ENCODE measurements at regions not wholly inside any gene's neighbourhood (a gene's known extent, or its start where the extent isn't known, plus 50 kb on each side); places are given as distances from the start of the nearest gene placed in this dataset.
"Not testable (repeated sequence)": the region's sequence is repeated elsewhere in the genome, so short reads cannot be mapped to it uniquely, and the experiment has no call there.

DNA sequence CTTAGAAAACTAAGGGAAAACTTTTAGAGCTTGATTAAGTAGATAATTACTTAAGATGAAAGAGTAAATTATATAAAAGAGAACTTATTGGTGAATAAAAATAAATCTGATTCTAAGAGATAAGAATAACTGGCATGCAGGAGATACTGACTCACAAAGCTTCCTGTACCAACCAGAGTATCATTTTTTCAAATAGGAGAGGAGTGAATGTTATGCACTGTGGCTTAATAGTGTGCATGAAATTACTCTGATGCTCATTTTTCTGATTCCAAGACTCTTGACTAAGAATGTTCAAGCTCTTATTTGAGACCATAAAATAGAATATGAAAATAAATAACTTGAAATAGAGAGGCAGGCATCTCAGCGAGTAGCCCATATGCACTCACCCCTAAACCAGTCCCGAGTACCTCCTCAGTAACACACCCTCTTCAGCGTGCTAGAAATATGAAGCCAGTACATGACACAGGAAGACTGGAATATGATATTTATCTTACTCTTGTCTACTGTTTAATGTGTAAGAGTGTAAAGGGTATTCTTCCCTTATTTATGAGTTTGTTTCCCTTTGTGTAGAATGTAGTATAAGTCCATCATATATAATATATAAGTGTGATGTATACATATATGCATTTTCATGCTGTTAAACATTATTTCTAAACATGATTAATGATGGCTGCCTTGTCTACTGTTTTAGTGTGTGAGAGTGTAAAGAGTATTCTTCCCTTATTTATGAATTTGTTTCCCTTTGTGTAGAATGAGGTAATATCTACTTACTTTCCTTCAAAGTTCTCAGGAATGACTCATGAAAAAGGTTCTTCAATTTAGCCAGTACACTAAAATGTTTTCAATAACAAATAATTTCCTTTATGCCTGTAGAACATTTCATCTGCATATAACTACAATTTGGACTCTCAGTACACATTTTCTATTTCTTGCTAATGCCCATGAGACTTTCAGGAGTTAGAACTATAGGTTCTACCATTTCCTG lies 99.2 kb upstream of the PALMD start:
- no peak for DNase-seq

DNA sequence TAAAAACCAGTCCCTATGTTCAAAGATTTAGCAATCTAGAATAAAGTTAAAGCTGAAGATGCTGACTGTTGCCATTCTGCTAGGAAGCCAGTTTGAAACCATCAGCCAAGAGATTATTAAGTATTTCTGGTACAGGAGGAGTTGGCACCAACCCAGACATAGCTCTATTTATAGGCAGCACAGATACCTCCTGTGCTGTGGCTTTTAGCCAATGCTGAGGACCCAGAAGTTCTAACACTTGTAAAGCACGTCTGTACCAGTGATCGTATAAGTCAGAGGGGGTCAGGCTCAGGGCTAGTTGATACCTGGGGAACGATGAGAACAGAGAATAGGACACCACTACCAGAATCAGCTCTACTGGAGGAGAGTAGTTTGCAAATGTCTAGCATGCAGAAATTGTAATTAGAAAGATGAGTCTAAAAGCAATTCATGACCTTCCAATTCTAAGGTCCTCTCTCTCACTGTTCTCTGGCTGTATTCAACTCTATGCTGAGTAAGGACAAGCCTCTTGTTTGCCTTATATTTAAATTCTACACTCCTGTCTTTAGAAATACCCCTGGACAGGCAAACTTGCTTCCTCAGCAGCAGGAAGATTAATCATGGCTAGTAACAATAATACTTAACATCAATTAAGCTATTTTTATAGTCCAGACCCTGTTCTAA lies 96.8 kb upstream of the PALMD start:
- DNase-seq: no peak

DNA sequence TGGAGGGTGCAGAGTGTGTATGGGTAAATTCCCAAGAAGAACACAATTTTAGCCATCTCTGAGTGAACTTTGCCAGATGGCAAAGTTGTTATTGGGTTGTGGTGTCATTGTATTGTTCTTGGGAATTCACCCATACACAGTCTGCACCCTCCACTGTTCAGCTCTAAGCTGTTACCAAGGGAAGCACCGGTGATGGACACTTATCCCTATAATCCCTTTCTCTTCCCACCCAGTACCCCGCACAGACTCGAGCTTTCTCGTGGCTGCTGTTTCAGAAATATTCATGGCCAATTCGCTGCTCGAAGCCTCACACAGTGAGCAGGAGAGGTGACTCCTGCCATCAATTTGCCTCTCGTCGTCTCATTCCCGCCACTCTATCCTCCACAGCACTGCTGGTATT lies 95.7 kb upstream of the PALMD start:
- DNase-seq: no peak

DNA sequence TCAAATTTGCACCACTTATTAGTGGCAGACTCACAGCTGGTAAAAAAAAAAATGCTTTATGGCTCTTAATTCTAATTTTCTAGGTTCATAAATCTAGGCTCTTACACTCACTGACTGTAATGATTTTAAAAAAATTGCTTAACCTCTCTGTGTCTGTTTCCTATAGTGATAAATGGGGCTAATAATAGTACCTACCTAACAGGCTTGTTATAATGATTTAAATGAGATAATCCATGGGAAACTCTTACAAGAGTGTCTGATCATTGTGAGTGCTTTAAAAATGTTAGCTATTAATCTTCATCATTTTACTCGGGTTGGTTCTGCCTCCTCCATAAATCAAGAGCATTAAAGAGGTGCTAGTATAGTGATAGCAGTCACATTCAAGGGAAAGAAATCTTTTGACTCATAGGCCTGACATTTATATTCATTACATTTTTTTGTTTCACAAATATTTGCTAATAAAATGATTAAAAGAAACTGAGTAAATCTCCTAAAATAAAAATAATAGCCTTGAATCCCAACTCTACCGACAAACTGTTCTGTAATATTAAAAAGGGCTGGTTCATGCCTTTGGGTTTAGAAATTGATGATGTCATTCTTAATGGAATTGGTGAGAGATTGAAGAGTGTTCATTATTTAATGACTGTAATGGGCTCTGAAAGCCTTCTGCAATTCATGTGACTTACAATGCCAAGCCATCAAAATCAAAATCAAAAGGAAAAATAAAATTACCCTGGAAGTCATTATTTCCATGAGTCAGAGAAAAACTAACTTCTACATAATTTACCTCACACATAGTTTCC lies 93.9 kb upstream of the PALMD start:
- no peak for DNase-seq

DNA sequence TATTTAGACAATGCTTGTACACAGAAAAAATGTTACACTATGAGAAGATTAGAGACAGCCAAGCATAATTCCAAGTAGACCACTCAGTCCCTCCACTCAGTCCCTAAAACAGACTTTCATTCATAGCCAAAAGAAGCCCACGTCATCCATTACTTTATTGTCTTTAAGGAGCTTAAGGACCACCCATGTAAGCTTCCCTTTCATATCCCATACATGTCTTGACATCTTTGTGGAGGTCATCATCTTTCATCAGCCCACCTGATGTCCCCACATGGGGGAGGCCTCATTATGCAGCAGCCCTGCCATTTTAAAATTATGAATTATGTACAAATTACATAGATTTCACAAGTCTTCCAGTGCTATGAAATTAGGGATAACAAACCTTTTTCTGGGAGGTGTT lies 92.6 kb upstream of the PALMD start:
- DNase-seq: no peak

DNA sequence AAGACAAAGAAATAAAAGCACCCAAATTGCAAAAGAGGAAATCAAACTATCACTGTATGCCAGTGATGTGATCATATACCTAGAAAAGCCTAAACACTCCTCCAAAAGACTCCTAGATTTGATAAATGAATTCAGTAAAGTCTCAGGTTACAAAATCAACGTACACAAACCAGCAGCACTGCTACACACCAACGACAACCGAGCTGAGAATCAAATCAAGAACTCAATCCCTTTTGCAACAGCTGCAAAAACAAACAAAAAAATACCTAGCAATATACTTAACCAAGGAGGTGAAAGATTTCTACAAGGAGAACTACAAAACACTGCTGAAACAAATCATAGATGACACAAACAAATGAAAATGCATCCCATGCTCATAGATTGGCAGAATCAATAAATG lies 92.1 kb upstream of the PALMD start:
- not testable (repeated sequence) for DNase-seq

DNA sequence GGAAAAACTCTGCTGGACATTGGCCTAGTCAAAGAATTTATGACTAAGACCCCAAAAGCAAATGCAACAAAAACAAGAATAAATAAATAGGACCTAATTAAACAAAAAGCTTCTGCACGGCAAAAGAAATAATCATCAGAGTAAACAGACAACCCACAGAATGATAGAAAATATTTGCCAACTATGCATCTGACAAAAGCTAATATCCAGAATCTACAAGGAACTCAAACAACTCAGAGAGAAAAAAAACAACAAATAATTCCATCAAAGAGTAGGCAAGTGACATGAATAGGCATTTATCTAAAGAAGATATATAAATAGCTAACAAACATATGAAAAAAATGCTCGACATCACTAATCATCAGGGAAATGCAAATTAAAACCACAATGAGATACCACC lies 91.2 kb upstream of the PALMD start:
- no peak for DNase-seq

DNA sequence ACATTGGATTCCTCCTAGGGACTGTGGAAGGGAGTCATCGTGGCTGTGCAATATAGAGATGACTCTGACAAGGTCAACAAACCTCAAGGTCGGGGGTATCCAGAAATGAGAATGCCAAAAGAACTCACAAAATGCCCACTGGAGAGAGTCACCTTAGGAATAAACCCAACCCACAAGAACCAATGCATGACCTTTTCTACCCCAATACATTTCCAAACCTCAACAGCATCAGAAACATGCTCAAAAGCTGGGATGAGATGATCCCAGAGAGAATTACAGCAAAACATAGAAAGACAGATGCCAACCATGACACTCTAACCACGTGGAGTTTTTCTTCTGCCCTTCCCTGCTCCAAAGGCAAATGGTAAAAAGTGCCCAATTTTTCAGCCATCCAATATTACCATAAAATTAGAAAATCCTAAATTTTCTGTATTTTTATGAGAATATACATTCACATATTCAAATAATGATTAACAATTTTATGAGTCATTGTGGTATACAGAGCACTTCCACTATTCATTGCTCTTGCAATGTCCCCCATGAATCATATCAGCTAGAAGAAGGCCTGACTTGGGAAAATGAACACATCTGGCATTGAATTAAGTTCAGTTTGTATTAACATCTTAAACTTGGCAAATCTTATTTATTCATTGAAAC lies 88.2 kb upstream of the PALMD start:
- no peak for DNase-seq

DNA sequence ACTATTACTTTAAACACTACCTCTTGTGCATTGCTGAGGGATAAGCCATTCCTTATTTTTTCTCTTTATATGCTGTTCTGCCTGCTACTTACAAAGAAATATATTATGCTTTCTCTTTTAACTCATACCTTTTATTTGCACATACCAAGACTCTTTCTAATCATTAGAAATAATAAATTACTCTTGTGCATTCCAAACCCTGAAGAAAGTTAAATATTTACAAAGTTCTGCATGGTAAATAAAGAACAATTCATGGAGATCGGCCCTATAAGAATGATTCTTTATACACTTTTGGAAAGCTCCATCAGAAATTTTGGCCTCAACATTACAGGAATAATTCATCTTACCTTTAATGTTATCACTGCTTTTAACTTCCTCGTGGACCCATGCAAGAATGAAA lies 86.7 kb upstream of the PALMD start:
- DNase-seq: no peak

DNA sequence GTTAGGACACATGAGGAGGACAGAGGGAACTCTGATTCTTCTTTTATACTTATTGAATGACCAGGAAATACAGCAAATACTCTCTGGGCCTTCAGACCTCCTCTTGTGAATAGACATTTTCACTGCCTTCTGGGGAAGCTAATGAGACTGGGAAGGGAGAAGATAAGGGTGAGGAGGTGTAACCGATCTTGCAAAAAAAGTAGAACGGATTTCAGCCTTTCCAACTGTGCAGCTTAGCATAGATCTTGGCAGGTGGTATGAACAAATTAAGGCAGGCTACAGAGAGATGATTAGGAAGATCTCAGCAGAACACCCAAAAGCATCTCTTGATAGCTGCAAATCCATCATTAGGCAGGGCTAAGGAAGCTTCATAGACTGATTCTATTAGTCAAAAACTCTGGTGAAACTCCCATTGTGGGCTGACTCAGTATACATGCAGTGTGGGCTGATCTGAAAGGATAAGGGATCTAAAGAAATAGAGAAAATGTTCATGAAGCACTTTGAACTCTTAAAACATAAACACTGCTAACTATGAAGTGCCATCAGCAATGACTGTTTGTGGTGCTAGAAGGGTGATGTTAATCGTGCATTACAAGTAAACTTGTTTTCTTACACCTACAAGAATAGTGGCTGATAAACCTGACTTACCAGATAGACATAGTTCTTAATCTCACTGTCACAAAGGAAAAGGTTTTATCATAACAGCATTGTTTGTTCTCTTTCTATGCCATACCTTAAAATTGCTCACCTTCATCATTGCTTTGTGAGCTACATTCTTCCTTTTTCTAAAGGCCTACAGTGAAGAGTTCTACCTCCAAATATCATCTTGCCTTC lies 85.5 kb upstream of the PALMD start:
- DNase-seq: no peak

DNA sequence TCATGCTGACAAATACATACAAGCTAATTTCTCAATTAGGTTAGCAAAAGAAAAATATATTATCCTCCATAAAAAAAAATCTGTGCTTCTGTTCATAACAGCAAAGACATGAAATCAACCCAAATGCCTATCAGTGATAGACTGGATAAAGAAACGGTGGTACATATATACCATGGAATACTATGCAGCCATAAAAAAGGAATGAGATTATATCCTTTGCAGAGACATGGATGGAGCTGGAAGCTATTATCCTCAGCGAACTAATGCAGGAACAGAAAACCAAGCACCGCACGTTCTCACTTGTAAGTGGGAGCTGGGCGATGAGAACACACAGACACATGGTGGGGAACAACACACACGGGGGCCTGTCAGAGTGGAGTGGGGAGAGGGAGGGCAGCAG lies 84.0 kb upstream of the PALMD start:
- DNase-seq: no peak

DNA sequence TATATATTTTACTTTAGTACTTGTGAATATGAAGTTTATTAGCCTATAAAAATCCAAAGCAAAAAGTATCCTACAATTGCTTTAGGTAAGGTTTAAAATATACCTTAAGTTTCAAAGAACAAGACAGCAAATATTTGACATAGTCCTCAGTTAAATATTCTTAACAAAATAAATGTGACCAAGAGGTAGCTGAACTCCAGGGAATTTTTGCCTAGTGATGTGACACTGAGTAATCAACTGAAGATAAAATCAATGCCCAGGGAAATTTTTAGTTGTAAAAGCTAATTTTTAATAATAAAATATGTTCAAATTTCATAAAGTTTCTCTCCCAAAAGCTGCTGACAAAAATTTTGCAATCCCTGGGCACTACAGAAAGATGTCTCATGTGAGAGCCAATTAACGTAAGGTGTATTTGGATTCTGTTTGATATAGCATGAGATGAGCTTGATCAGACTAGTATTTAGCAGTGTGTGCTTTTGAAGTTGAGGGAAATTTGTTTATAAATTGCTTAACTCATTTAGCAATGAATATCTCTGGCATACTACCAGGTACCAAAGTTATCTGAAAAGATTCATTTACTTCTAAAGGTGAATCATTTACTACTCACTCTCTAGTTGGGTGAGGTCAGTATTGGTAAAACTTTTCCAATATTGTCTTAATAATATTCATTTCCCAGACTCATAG lies 80.2 kb upstream of the PALMD start:
- no peak for DNase-seq

DNA sequence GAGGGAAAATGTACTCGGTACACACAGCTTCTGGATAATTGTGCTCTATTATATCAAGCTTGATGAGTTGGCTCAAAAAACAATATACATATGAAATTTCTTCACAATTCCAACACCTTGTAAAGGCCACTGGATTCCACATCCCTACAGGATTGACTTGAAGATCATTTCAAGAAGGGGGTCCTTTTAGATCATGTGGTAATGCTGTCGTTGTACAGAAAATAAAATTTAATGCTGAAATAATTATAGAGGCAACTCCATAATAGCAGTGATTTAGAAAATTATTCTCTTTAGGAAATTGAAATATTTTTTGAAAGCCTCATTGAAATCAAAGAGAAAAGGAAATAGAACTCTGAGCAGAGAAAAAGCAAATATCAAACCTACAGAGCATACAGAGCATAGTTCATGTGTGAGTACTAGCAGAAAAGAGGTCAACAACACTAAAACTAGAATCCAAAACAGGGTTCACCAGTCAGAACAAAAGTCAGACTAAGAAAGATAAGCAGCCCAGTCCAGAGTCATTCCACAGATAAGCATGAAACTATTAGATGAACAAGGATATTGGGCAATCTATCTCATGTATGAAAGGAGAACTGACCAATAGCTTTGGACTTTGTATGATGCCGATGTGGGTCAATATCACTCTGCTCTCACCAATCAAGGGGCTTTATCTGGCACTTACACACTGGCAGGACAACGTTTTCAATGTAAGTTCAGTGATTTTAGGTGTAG lies 79.5 kb upstream of the PALMD start:
- no peak for DNase-seq

DNA sequence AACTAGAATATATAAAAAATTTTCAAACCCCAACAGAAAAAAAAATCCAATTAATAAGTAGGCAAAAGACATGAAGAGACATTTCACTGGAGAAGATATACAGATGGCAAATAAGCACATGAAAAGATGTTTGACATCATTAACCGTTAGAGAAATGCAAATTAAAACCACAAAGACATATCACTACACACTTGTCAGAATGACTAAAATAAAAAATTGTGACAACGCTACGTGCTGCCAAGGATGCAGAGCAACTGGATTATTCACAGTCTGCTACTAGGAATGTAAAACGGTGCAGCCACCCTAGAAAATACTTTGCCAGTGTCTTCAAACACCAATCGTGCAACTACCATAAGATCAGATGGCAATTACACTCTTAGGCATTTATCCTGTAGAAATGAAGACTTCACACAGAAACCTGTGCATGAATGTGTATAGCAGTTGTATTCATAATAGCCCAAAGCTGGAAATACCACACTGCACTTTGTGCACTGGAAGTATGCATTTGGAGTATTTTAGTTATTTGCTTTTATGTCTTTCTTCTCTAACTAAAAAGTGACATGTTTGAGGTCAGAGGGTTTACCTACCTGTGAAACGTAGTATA lies 75.3 kb upstream of the PALMD start:
- DNase-seq: no peak

DNA sequence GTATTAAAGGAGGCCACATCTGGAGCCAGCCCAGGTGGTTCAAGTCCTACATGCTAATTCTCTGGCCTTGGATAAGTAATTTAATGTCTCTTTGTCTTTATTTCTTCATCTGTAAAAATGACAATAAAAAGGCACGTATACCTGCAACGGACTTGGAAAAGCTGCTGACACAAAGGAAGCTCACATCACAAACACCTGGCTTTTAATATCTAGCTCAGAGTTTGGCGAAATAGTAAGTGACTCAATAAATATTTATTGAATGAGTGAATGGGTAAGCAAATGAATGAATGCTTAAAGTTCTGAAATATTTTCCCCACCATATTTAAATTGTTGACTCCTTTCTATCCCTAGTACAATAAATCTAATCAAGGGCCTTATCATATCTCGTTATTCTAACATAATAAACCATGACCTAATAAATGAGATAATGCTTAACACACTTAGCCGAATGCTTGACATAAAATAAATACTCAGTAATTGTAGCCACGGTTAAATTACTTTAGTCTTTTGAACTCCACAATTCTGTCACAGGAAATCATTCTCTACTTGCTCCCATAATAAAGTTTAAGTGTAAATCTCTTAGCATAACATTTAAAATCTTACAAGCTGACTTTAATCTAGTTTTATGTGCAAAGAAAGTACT lies 74.7 kb upstream of the PALMD start:
- DNase-seq: no peak

DNA sequence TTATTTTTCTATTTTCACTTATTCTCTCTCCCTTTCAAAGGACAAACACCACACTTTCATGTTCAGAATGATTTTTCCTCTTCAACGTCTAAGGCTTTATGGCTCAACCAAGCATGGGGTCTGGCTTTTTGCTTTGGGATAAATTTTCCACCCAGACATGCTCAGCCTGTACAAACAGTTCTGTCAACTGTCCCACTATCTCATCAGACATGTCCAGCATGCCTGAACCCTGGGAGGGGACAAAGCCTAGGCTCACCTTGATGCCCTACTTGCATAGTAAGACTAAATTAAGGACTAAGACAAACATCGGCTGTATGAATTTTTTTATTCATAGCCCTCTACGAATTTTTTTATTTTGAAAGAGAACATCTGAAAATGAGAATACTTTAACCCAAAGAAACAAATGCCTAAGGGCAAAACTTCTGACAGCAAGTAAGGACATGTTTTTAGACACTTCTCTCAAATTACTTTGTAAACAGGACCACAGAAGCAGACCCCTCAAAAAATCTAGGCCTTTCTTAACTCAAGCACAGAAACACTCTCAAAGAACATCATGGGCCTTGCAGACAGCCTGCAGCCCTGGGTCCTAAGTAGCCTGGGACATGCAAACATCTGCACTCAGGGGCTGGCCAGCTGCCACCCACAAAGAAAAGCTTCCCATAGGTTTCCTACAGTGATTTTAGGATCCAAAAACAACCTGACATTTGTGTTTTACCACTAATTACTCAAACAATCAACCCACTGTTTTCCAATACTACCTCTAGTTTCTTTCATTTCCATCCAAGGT lies 72.3 kb upstream of the PALMD start:
- DNase-seq: no peak

DNA sequence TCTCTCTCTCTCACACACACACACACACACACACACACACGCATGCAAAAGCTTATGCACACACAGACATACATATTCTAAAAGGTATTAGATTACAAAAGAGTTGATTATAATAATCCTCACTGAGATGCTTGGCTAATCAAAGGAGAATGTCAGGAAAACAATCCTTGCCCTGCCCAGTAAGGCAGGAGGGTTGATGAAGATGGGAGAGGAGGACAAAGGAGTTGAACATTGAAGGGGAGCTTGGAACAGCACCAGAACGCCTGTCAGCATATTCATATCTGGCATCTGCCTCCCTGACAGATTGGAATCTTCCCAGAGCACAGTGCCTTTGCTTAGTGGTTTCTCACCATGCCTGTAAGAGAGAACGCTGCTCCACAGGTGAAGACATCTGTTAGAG lies 68.6 kb upstream of the PALMD start:
- DNase-seq: no peak

DNA sequence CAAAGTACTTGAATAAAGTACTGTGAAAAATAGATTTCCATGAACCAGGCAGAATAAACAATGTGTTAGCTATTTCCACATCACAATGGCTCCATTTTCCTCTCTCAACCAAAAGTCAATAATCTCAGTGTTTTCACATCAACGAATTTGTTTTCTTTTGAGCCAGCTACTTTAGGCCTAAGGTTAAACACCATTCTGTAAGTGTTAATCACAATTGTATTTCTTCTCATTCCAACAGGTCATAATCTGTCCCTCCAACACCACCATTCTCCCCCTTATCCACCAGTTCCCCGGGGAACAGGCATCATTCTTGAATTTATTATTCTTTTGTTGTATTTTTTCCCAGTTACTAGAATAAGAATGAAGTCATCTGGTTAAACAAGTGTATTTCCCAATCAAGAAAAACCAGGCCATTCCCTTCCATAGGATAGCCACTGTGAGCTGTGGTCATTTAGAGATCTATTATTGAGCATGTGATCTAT lies 66.2 kb upstream of the PALMD start:
- no peak for DNase-seq

DNA sequence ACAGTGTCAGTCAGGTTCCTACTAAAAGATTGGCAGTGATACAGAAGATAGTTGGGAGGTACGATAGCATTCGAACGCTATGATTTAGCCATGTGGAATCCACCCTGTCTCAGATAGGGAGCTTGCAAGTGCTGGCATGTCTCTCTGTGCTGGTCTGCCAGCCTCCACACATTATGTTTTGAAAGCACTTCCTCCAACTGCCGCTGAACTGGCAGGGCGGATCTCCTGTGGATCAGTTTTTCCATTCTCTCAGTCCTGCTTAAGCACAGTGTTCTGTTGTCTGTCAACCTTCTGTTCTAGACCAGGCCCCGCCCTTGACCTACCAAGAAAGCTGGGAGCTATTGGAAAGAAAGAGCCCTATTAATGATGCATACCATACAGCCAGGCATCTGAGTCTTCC lies 65.5 kb upstream of the PALMD start:
- DNase-seq: no peak

All from stimulated activated CD4-positive, alpha-beta T cell treated with anti-CD3 and anti-CD28 coated beads, Interleukin-2, amount 100 ng/mL, for 48 hours (primary cell).